ENCODE measurements at regions not wholly inside any gene's neighbourhood (a gene's known extent, or its start where the extent isn't known, plus 50 kb on each side); places are given as distances from the start of the nearest gene placed in this dataset.

DNA sequence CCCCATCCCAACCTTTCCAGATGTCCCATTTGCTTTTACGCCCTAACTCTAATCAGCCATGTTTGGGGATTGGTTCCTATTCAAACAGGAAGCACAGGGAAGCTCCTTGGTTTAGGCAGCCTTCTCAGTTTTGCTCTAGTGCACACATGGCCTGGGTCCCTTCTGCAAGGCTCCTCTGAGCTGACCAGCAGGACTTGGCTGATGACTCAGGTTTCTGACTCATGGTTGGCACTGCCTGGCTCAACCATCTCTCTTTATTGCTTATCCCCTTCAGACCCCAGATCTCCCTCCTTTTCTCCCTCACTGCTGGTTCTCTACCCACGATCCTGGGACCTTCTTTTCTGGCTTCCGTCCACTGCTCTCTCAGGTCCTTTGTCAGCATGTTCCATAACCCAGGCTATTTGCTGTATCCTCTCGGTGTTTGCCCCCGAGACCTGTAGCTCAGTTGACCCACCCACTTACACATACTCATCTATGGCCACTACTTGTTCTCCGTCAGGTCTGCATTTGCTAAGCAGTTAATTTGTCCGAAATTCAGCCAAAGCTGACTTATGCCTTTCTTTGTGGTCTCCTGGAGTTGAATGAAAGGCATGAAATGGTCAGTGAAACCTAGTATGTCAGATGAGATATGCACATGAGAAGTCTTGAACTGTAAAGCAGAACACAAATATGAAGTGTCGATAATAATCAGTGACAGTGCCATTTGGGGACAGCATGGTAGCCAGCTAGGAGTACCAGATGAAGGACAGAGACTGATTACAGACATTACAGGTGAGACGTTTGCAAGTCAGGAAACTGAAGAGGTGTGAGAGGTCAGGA lies 323.5 kb upstream of the ROPN1 start:
- H3K4me2 ChIP-seq (ENCODE audit: insufficient read depth, low read length, poor library complexity, severe bottlenecking) = no peak overlapping the region
- H2BK120ac ChIP-seq (ENCODE audit: low read depth, low read length) = no peak overlapping the region
- no peaks in the 10 kb centered on the region for H3K79me1 ChIP-seq (ENCODE audit: low read depth, low read length)
- DNase-seq (ENCODE audit: low spot score) = no peak
- H2BK5ac ChIP-seq (ENCODE audit: low read length) = no peak overlapping the region
- no peaks in the 10 kb centered on the region for H3K27me3 ChIP-seq (ENCODE audit: control insufficient read depth in 3 of 3, insufficient read depth in 3 of 3, low read depth in 1 of 3, low read length in 3 of 3)
- no peak overlapping the region for H3K18ac ChIP-seq (ENCODE audit: low read length)
- no peak overlapping the region for H2AK5ac ChIP-seq (ENCODE audit: low read depth, low read length)
- no peak overlapping the region for H3K23ac ChIP-seq (ENCODE audit: low read depth, low read length, poor library complexity)
- H4K8ac ChIP-seq (ENCODE audit: low read depth, low read length) = no peak overlapping the region
- no peak overlapping the region for H2BK12ac ChIP-seq (ENCODE audit: low read length)
- H2BK15ac ChIP-seq (ENCODE audit: low read length) = no peak overlapping the region
- WGBS, 2 donors (ENCODE audit: extremely low coverage in 2 of 2, insufficient read length in 2 of 2, insufficient replicate concordance in 1 of 2) = no CpG with 5 or more reads among the region's 9 CpGs
- H3K4me3 ChIP-seq (ENCODE audit: low read length in 2 of 2) = no peak overlapping the region
- H3K27ac ChIP-seq (replicated peaks; ENCODE audit: low read length) = no peak overlapping the region
- H3K9ac ChIP-seq (ENCODE audit: low read depth, low read length, poor library complexity) = no peak overlapping the region
- H3K14ac ChIP-seq (ENCODE audit: low read length) = no peak overlapping the region
- H3K9me3 ChIP-seq (replicated peaks in 1 of 2; ENCODE audit: control insufficient read depth in 2 of 2, insufficient read depth in 1 of 2, low read depth in 1 of 2, low read length in 2 of 2) = no peaks in the 10 kb centered on the region
- H3K4me1 ChIP-seq (ENCODE audit: control insufficient read depth in 2 of 2, insufficient read depth in 1 of 2, low read depth in 1 of 2, low read length in 2 of 2) = no peaks in the 10 kb centered on the region
- no peak overlapping the region for H4K91ac ChIP-seq (ENCODE audit: low read depth, low read length, poor library complexity)
- H3K36me3 ChIP-seq (replicated peaks in 1 of 2; ENCODE audit: control insufficient read depth in 2 of 2, insufficient read depth in 2 of 2, low read length in 2 of 2) = no peaks in the 10 kb centered on the region
- H2AFZ ChIP-seq (ENCODE audit: low read length) = no peak overlapping the region
- no peak overlapping the region for H3K4ac ChIP-seq (ENCODE audit: low read length)

DNA sequence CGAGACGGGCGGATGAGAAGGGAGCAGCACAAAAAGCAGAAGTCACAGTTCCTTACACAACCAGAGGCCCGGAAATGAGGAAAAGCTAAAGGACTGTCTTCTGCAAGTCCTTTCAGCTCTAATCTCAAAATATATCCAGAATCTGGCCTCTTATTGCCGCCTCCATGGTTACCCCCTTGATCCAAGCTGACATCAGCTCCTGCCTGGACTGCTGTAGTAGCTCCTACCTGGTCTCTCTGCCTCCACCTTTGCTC lies 324.0 kb upstream of the ROPN1 start:
- Histone ChIP-seq H2BK5ac (ENCODE audit: low read length) (no peak overlapping the region), H3K36me3 (replicated peaks in 1 of 2; ENCODE audit: control insufficient read depth in 2 of 2, insufficient read depth in 2 of 2, low read length in 2 of 2) (no peaks in the 10 kb centered on the region), H3K4me1 (ENCODE audit: control insufficient read depth in 2 of 2, insufficient read depth in 1 of 2, low read depth in 1 of 2, low read length in 2 of 2) (no peaks in the 10 kb centered on the region), H3K27me3 (ENCODE audit: control insufficient read depth in 3 of 3, insufficient read depth in 3 of 3, low read depth in 1 of 3, low read length in 3 of 3) (no peaks in the 10 kb centered on the region), H2BK12ac (ENCODE audit: low read length) (no peak overlapping the region), H2BK15ac (ENCODE audit: low read length) (no peak overlapping the region), H2AFZ (ENCODE audit: low read length) (no peak overlapping the region), H3K4me3 (ENCODE audit: low read length in 2 of 2) (no peak overlapping the region), H3K4ac (ENCODE audit: low read length) (no peak overlapping the region), H4K91ac (ENCODE audit: low read depth, low read length, poor library complexity) (no peak overlapping the region), H3K27ac (replicated peaks; ENCODE audit: low read length) (no peak overlapping the region), H3K18ac (ENCODE audit: low read length) (no peak overlapping the region), H3K4me2 (ENCODE audit: insufficient read depth, low read length, poor library complexity, severe bottlenecking) (no peak overlapping the region), H3K23ac (ENCODE audit: low read depth, low read length, poor library complexity) (no peak overlapping the region), H3K79me1 (ENCODE audit: low read depth, low read length) (no peaks in the 10 kb centered on the region), H2AK5ac (ENCODE audit: low read depth, low read length) (no peak overlapping the region), H3K9me3 (replicated peaks in 1 of 2; ENCODE audit: control insufficient read depth in 2 of 2, insufficient read depth in 1 of 2, low read depth in 1 of 2, low read length in 2 of 2) (no peaks in the 10 kb centered on the region), H3K14ac (ENCODE audit: low read length) (no peak overlapping the region), H2BK120ac (ENCODE audit: low read depth, low read length) (no peak overlapping the region), H4K8ac (ENCODE audit: low read depth, low read length) (no peak overlapping the region), H3K9ac (ENCODE audit: low read depth, low read length, poor library complexity) (no peak overlapping the region)
- no CpG with 5 or more reads among the region's 5 CpGs for WGBS, 2 donors (ENCODE audit: extremely low coverage in 2 of 2, insufficient read length in 2 of 2, insufficient replicate concordance in 1 of 2)
- no peak for DNase-seq (ENCODE audit: low spot score)

DNA sequence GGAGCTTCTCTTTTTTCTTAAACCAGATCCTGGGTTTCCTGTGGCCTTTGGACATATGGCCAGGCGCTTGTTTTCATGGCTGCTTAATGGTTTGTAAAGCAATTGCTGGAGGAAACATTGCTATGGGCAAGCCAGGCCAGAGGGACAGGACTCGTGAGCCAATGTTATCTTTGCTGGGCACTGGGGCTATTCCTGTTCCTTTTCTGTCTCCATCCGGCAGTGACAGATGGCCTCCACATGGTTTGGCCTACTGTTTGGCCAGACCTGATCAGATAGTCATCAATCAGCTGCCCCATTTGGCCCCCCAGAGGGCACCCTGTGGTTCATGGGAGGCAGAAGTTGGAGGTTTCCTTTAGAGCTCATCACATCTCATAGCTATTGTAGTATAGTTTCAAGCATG lies 326.1 kb upstream of the ROPN1 start:
- H2BK5ac ChIP-seq (ENCODE audit: low read length) = no peak overlapping the region
- no peak overlapping the region for H2BK12ac ChIP-seq (ENCODE audit: low read length)
- H3K4me1 ChIP-seq (ENCODE audit: control insufficient read depth in 2 of 2, insufficient read depth in 1 of 2, low read depth in 1 of 2, low read length in 2 of 2) = no peaks in the 10 kb centered on the region
- WGBS, 2 donors (ENCODE audit: extremely low coverage in 2 of 2, insufficient read length in 2 of 2, insufficient replicate concordance in 1 of 2) = no CpG with 5 or more reads among the region's 3 CpGs
- H3K23ac ChIP-seq (ENCODE audit: low read depth, low read length, poor library complexity) = no peak overlapping the region
- no peaks in the 10 kb centered on the region for H3K79me1 ChIP-seq (ENCODE audit: low read depth, low read length)
- no peak overlapping the region for H4K91ac ChIP-seq (ENCODE audit: low read depth, low read length, poor library complexity)
- H3K27ac ChIP-seq (replicated peaks; ENCODE audit: low read length) = no peak overlapping the region
- H2BK15ac ChIP-seq (ENCODE audit: low read length) = no peak overlapping the region
- H4K8ac ChIP-seq (ENCODE audit: low read depth, low read length) = no peak overlapping the region
- no peak overlapping the region for H3K14ac ChIP-seq (ENCODE audit: low read length)
- no peak overlapping the region for H3K4me2 ChIP-seq (ENCODE audit: insufficient read depth, low read length, poor library complexity, severe bottlenecking)
- H3K9me3 ChIP-seq (replicated peaks in 1 of 2; ENCODE audit: control insufficient read depth in 2 of 2, insufficient read depth in 1 of 2, low read depth in 1 of 2, low read length in 2 of 2) = no peaks in the 10 kb centered on the region
- no peaks in the 10 kb centered on the region for H3K36me3 ChIP-seq (replicated peaks in 1 of 2; ENCODE audit: control insufficient read depth in 2 of 2, insufficient read depth in 2 of 2, low read length in 2 of 2)
- no peak overlapping the region for H3K9ac ChIP-seq (ENCODE audit: low read depth, low read length, poor library complexity)
- H2AFZ ChIP-seq (ENCODE audit: low read length) = no peak overlapping the region
- no peak overlapping the region for H3K4me3 ChIP-seq (ENCODE audit: low read length in 2 of 2)
- no peak overlapping the region for H2BK120ac ChIP-seq (ENCODE audit: low read depth, low read length)
- H3K27me3 ChIP-seq (ENCODE audit: control insufficient read depth in 3 of 3, insufficient read depth in 3 of 3, low read depth in 1 of 3, low read length in 3 of 3) = no peaks in the 10 kb centered on the region
- DNase-seq (ENCODE audit: low spot score) = no peak
- no peak overlapping the region for H3K18ac ChIP-seq (ENCODE audit: low read length)
- no peak overlapping the region for H2AK5ac ChIP-seq (ENCODE audit: low read depth, low read length)
- no peak overlapping the region for H3K4ac ChIP-seq (ENCODE audit: low read length)

DNA sequence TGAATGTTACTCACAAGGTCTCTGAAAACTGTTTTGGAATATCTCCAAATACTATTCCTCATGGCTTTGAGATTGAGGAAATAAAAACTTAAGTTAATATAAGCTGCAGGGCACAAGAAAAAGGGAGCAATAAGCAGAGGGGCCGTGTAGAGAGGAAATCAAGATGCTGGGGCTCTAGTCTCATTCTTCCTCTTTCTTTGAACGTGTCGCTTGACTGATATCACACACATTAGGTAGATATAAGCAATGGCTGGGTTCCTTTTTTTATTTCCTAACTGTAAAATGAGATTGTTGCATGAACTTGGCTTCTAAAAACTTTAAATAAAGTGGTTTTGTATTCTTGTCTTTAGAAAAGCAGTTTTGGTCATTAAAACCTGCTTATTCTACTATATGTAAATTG lies 326.7 kb upstream of the ROPN1 start:
- no peak for DNase-seq (ENCODE audit: low spot score)
- no peak overlapping the region for H3K14ac ChIP-seq (ENCODE audit: low read length)

More for the DNA sequence above, 326.7 kb upstream of the ROPN1 start:
- H3K36me3 ChIP-seq (replicated peaks in 1 of 2; ENCODE audit: control insufficient read depth in 2 of 2, insufficient read depth in 2 of 2, low read length in 2 of 2) = no peaks in the 10 kb centered on the region
- no peak overlapping the region for H2BK120ac ChIP-seq (ENCODE audit: low read depth, low read length)
- no peak overlapping the region for H3K23ac ChIP-seq (ENCODE audit: low read depth, low read length, poor library complexity)
- no peak overlapping the region for H3K9ac ChIP-seq (ENCODE audit: low read depth, low read length, poor library complexity)
- H2BK12ac ChIP-seq (ENCODE audit: low read length) = no peak overlapping the region
- no peaks in the 10 kb centered on the region for H3K4me1 ChIP-seq (ENCODE audit: control insufficient read depth in 2 of 2, insufficient read depth in 1 of 2, low read depth in 1 of 2, low read length in 2 of 2)
- H3K9me3 ChIP-seq (replicated peaks in 1 of 2; ENCODE audit: control insufficient read depth in 2 of 2, insufficient read depth in 1 of 2, low read depth in 1 of 2, low read length in 2 of 2) = no peaks in the 10 kb centered on the region
- H2BK5ac ChIP-seq (ENCODE audit: low read length) = no peak overlapping the region
- H2AK5ac ChIP-seq (ENCODE audit: low read depth, low read length) = no peak overlapping the region
- no peaks in the 10 kb centered on the region for H3K27me3 ChIP-seq (ENCODE audit: control insufficient read depth in 3 of 3, insufficient read depth in 3 of 3, low read depth in 1 of 3, low read length in 3 of 3)
- no peaks in the 10 kb centered on the region for H3K79me1 ChIP-seq (ENCODE audit: low read depth, low read length)
- H3K4me3 ChIP-seq (ENCODE audit: low read length in 2 of 2) = no peak overlapping the region
- no peak overlapping the region for H3K18ac ChIP-seq (ENCODE audit: low read length)
- no CpG with 5 or more reads among the region's 3 CpGs for WGBS, 2 donors (ENCODE audit: extremely low coverage in 2 of 2, insufficient read length in 2 of 2, insufficient replicate concordance in 1 of 2)
- no peak overlapping the region for H4K91ac ChIP-seq (ENCODE audit: low read depth, low read length, poor library complexity)
- H3K4me2 ChIP-seq (ENCODE audit: insufficient read depth, low read length, poor library complexity, severe bottlenecking) = no peak overlapping the region
- no peak overlapping the region for H4K8ac ChIP-seq (ENCODE audit: low read depth, low read length)
- H2AFZ ChIP-seq (ENCODE audit: low read length) = no peak overlapping the region
- no peak overlapping the region for H2BK15ac ChIP-seq (ENCODE audit: low read length)
- no peak overlapping the region for H3K4ac ChIP-seq (ENCODE audit: low read length)
- no peak overlapping the region for H3K27ac ChIP-seq (replicated peaks; ENCODE audit: low read length)

All from neuronal stem cell (in vitro differentiated cells).